HFFc6 (cell line): ENCODE measurements at regions not wholly inside any gene's neighbourhood (a gene's known extent, or its start where the extent isn't known, plus 50 kb on each side); places are given as distances from the start of the nearest gene placed in this dataset.

Experiments used
- DNase-seq: peaks from one replicate; pipeline ENCODE4 v3.0.0-alpha.2; 2018
- H3K27ac Mint-ChIP-seq: 2 replicates; pipeline ENCODE4 v1.8.0; 2020; ENCODE audit warnings: mild to moderate bottlenecking, mixed read lengths
- H3K27me3 Mint-ChIP-seq: 2 replicates; pipeline ENCODE4 v1.8.0; 2021; ENCODE audit warnings: mild to moderate bottlenecking, moderate library complexity, mixed read lengths; ENCODE audit not compliant: insufficient read depth
- H3K36me3 Mint-ChIP-seq: 2 replicates; pipeline ENCODE4 v1.8.0; 2021; ENCODE audit warnings: low read depth, mixed read lengths
- H3K4me1 Mint-ChIP-seq: 2 replicates; pipeline ENCODE4 v1.8.0; 2020; ENCODE audit warnings: low read depth, mixed read lengths
- H3K4me3 Mint-ChIP-seq: 2 replicates; pipeline ENCODE4 v1.8.0; 2020; ENCODE audit warnings: mild to moderate bottlenecking, moderate library complexity, mixed read lengths
- H3K9me3 Mint-ChIP-seq: 2 replicates; pipeline ENCODE4 v1.8.0; 2020; ENCODE audit warnings: mild to moderate bottlenecking, mixed read lengths
- TF ChIP-seq, protein P1 (sequence below): fragments of 200-600 bp; sonication (generic); IDR thresholded peaks from 2 replicates; pipeline ENCODE4 v1.5.0; 2021; ENCODE audit warnings: antibody characterized with exemption, mild to moderate bottlenecking

DNA sequence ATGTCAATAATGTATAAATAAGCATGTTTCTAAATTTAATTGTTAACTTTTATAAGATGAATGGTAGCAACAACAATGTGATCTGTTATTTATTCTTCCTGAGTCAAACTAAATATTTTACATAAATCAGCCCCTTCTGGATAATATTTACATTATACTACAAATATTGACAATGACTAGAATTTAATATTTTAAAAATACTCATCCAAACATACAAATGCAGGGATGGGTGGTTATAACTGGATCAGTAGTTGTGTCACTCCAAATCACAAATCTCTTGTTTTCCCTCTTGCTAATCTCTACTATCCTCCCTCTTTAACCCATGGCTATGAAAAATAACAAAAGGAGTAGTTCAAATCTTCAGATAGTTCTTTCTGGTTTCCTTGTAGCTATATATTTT, 407.0 kb downstream of the HTR7 start:
- no peak overlapping the region for H3K27ac Mint-ChIP-seq
- no peaks in the 10 kb centered on the region for H3K36me3 Mint-ChIP-seq
- no peaks in the 10 kb centered on the region for H3K27me3 Mint-ChIP-seq

DNA sequence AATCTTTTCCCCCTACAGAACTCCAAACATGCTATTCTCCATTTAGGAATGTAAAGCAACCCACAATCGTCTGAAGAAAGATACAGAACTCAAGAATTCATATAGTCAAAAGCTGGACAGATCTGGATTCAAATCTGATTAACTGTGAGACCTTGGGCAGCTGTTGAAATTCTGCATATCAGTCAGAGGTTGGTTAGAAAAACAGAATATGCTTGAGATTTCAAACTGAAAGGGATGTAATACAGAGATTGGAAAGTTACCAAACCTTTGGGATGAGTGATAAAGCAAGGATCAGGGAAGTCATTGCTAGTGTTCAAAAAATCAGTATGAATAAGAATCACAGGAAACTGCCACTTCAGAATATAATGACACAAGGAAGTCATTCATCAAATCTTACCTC, 406.6 kb downstream of the HTR7 start:
- Mint-ChIP-seq H3K27me3 (no peaks in the 10 kb centered on the region), H3K27ac (no peak overlapping the region), H3K9me3 (peaks cover 3% of the 10 kb centered on the region), H3K4me3 (no peak overlapping the region), H3K36me3 (no peaks in the 10 kb centered on the region), H3K4me1 (no peaks in the 10 kb centered on the region; the same call in 1 of the 2 replicates)
- no peak for DNase-seq
- TF ChIP-seq, protein P1, sequence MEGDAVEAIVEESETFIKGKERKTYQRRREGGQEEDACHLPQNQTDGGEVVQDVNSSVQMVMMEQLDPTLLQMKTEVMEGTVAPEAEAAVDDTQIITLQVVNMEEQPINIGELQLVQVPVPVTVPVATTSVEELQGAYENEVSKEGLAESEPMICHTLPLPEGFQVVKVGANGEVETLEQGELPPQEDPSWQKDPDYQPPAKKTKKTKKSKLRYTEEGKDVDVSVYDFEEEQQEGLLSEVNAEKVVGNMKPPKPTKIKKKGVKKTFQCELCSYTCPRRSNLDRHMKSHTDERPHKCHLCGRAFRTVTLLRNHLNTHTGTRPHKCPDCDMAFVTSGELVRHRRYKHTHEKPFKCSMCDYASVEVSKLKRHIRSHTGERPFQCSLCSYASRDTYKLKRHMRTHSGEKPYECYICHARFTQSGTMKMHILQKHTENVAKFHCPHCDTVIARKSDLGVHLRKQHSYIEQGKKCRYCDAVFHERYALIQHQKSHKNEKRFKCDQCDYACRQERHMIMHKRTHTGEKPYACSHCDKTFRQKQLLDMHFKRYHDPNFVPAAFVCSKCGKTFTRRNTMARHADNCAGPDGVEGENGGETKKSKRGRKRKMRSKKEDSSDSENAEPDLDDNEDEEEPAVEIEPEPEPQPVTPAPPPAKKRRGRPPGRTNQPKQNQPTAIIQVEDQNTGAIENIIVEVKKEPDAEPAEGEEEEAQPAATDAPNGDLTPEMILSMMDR: no peak

More for the DNA sequence above, 407.0 kb downstream of the HTR7 start:
- Mint-ChIP-seq H3K4me1 (no peaks in the 10 kb centered on the region; the same call in 1 of the 2 replicates), H3K4me3 (no peak overlapping the region), H3K9me3 (peaks cover 8% of the 10 kb centered on the region)
- TF ChIP-seq, protein P1: no peak
- no peak for DNase-seq

DNA sequence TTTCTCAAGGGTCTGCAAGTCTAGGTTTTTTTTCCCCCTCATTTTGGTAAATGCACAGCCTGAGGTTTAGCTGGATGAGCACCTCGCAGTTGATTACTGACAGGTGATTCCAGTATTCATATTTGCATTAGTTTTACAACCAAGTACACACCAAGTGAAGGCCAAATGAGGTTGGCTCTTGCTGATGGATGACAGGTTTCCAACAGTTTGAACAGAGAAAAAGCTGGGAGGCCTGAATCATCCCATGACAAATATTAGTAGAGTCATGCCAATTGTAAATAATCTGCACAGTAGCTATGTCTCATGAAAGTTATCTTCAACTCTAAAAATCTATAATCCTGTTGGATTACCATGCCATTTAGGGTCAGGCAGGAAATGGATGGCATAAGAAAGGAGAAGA, 399.8 kb downstream of the HTR7 start:
- DNase-seq: no peak
- H3K4me1 Mint-ChIP-seq: no peaks in the 10 kb centered on the region
- TF ChIP-seq, protein P1: no peak
- H3K27ac Mint-ChIP-seq: no peak overlapping the region
- no peaks in the 10 kb centered on the region for H3K27me3 Mint-ChIP-seq
- no peaks in the 10 kb centered on the region for H3K36me3 Mint-ChIP-seq
- no peak overlapping the region for H3K4me3 Mint-ChIP-seq
- H3K9me3 Mint-ChIP-seq: no peaks in the 10 kb centered on the region; the same call in none of the 2 replicates

DNA sequence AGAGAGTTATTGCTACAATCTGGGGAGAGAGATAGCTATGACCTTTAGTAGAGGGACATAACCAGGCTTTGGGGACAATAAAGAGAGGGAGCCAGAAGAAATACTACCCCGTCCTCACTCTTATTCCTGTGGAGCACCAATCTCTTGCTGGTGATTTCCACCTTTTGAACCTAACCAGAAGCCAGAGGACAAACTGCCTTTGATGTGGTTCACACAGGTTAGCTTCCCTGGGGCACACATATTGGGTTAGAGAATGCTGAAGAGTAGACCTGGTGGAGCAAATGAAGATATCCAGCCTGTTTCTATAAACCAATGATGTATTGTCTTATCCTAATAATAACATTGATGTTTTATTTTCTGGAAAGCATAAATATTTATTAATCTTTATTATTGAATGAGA, 399.3 kb downstream of the HTR7 start:
- TF ChIP-seq, protein P1: no peak
- no peak overlapping the region for H3K4me3 Mint-ChIP-seq
- H3K4me1 Mint-ChIP-seq: no peaks in the 10 kb centered on the region
- H3K27ac Mint-ChIP-seq: no peak overlapping the region
- no peaks in the 10 kb centered on the region; the same call in none of the 2 replicates for H3K9me3 Mint-ChIP-seq
- no peaks in the 10 kb centered on the region for H3K36me3 Mint-ChIP-seq
- no peaks in the 10 kb centered on the region for H3K27me3 Mint-ChIP-seq
- no peak for DNase-seq

DNA sequence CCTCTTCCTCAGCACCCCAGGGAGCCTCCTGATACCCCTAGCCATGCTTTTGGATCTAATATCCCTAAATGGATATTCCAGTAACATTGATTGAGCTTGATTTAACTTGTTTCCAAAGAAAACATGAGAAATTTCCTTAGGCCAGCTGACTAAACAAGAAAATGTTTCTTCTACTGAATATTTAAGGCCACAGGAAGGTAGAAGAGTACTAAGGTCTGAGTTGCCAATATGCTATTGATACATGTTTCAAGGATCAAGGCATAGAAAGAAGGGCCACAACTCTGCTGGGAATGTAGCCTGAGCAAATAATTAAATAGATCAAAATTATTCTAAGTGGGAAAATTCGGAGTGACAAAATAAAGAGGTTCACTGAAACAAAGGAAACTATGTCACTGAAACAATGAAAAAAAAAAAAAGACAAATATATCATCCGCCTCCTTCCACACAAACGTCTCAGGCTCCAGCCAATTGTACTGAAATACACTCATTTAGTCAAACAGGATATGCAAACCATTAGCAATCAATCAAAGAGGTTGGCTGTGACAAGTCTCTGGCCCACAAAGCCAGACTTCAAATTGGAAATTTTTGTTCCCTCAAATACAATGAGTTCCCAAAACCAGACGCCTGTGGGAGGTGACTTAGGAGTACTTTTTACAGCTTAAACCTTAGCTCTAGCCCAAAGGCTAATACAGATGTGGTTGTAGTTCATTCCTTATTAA, 396.2 kb downstream of the HTR7 start:
- H3K27me3 Mint-ChIP-seq: no peaks in the 10 kb centered on the region
- DNase-seq: no peak
- no peaks in the 10 kb centered on the region for H3K4me1 Mint-ChIP-seq
- TF ChIP-seq, protein P1: no peak
- no peak overlapping the region for H3K27ac Mint-ChIP-seq
- H3K4me3 Mint-ChIP-seq: no peak overlapping the region
- no peaks in the 10 kb centered on the region for H3K36me3 Mint-ChIP-seq
- H3K9me3 Mint-ChIP-seq: no peaks in the 10 kb centered on the region; the same call in none of the 2 replicates
